ENCODE measurements at regions not wholly inside any gene's neighbourhood (a gene's known extent, or its start where the extent isn't known, plus 50 kb on each side); places are given as distances from the start of the nearest gene placed in this dataset.
"Not testable (repeated sequence)": the region's sequence is repeated elsewhere in the genome, so short reads cannot be mapped to it uniquely, and the experiment has no call there.

GRCh38 chr19:31893491-31893890 lies 451.9 kb upstream of the ZNF507 start:
- TF ChIP-seq YY1 (IDR thresholded peaks at IDR 0.05; ENCODE audit: insufficient read depth, insufficient read length); ZNF274 (IDR thresholded peaks at IDR 0.05; ENCODE audit: low read depth, low read length); SUZ12 (IDR thresholded peaks at IDR 0.05; ENCODE audit: extremely low read depth, insufficient read depth, insufficient read length): not testable (repeated sequence)
